ENCODE measurements at regions not wholly inside any gene's neighbourhood (a gene's known extent, or its start where the extent isn't known, plus 50 kb on each side); places are given as distances from the start of the nearest gene placed in this dataset.
A peak's percentile ranks its signal among the peaks of the same experiment; 100 is the strongest.

GRCh38 chr7:106543221-106543757, 117.7 kb downstream of the CCDC71L start:
- TF ChIP-seq EGR1 (IDR thresholded peaks at IDR 0.05) (no peak), TEAD4 (IDR thresholded peaks at IDR 0.05) (no peak), TCF12 (IDR thresholded peaks at IDR 0.05; ENCODE audit: low read depth) (no peak), TAF1 (IDR thresholded peaks at IDR 0.05; ENCODE audit: low read depth) (no peak), NFIC (IDR thresholded peaks at IDR 0.05) (no peak), RAD21 (IDR thresholded peaks at IDR 0.05; ENCODE audit: low read depth) (no peak), USF1 (IDR thresholded peaks at IDR 0.05) (no peak)

GRCh38 chr7:106542550-106543220, 118.3 kb downstream of the CCDC71L start:
- TF ChIP-seq CREB1 (IDR thresholded peaks at IDR 0.05; ENCODE audit: low read depth) = no peak
- no peak for TF ChIP-seq MAX (IDR thresholded peaks at IDR 0.05)
- TF ChIP-seq ZBTB7A (IDR thresholded peaks at IDR 0.05; ENCODE audit: low read depth) = no peak
- TF ChIP-seq USF1 (IDR thresholded peaks at IDR 0.05) = no peak
- TF ChIP-seq, protein P1, sequence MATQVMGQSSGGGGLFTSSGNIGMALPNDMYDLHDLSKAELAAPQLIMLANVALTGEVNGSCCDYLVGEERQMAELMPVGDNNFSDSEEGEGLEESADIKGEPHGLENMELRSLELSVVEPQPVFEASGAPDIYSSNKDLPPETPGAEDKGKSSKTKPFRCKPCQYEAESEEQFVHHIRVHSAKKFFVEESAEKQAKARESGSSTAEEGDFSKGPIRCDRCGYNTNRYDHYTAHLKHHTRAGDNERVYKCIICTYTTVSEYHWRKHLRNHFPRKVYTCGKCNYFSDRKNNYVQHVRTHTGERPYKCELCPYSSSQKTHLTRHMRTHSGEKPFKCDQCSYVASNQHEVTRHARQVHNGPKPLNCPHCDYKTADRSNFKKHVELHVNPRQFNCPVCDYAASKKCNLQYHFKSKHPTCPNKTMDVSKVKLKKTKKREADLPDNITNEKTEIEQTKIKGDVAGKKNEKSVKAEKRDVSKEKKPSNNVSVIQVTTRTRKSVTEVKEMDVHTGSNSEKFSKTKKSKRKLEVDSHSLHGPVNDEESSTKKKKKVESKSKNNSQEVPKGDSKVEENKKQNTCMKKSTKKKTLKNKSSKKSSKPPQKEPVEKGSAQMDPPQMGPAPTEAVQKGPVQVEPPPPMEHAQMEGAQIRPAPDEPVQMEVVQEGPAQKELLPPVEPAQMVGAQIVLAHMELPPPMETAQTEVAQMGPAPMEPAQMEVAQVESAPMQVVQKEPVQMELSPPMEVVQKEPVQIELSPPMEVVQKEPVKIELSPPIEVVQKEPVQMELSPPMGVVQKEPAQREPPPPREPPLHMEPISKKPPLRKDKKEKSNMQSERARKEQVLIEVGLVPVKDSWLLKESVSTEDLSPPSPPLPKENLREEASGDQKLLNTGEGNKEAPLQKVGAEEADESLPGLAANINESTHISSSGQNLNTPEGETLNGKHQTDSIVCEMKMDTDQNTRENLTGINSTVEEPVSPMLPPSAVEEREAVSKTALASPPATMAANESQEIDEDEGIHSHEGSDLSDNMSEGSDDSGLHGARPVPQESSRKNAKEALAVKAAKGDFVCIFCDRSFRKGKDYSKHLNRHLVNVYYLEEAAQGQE (IDR thresholded peaks at IDR 0.05; ENCODE audit: low read depth) = no peak
- TF ChIP-seq TEAD4 (IDR thresholded peaks at IDR 0.05) = peak; percentile 57; the same call in 1 of the 2 replicates
- TF ChIP-seq RAD21 (IDR thresholded peaks at IDR 0.05; ENCODE audit: low read depth) = peak; percentile 79

GRCh38 chr7:106538638-106539037, 122.3 kb downstream of the CCDC71L start:
- TF ChIP-seq RAD21 (IDR thresholded peaks at IDR 0.05; ENCODE audit: low read depth) (no peak), USF1 (IDR thresholded peaks at IDR 0.05) (no peak), EP300 (IDR thresholded peaks at IDR 0.05; ENCODE audit: borderline replicate concordance) (no peak), FOXM1 (IDR thresholded peaks at IDR 0.05; ENCODE audit: borderline replicate concordance, low read depth) (no peak), ZBTB7A (IDR thresholded peaks at IDR 0.05; ENCODE audit: low read depth) (no peak)

GRCh38 chr7:106537119-106537518, 123.8 kb downstream of the CCDC71L start:
- no peak for TF ChIP-seq CREB1 (IDR thresholded peaks at IDR 0.05; ENCODE audit: low read depth)
- TF ChIP-seq TEAD4 (IDR thresholded peaks at IDR 0.05) = no peak
- no peak for TF ChIP-seq CEBPB (IDR thresholded peaks at IDR 0.05)
- TF ChIP-seq ZBTB7A (IDR thresholded peaks at IDR 0.05; ENCODE audit: low read depth) = no peak
- no peak for TF ChIP-seq RAD21 (IDR thresholded peaks at IDR 0.05; ENCODE audit: low read depth)
- TF ChIP-seq TCF12 (IDR thresholded peaks at IDR 0.05; ENCODE audit: low read depth) = no peak
- TF ChIP-seq, protein P1 (IDR thresholded peaks at IDR 0.05; ENCODE audit: low read depth) = no peak
- no peak for TF ChIP-seq EGR1 (IDR thresholded peaks at IDR 0.05)
- TF ChIP-seq TAF1 (IDR thresholded peaks at IDR 0.05; ENCODE audit: low read depth) = no peak
- TF ChIP-seq YY1 (IDR thresholded peaks at IDR 0.05; ENCODE audit: low read depth) = no peak
- no peak for TF ChIP-seq NFIC (IDR thresholded peaks at IDR 0.05)
- TF ChIP-seq USF1 (IDR thresholded peaks at IDR 0.05) = no peak
- TF ChIP-seq EP300 (IDR thresholded peaks at IDR 0.05; ENCODE audit: borderline replicate concordance) = no peak

DNA sequence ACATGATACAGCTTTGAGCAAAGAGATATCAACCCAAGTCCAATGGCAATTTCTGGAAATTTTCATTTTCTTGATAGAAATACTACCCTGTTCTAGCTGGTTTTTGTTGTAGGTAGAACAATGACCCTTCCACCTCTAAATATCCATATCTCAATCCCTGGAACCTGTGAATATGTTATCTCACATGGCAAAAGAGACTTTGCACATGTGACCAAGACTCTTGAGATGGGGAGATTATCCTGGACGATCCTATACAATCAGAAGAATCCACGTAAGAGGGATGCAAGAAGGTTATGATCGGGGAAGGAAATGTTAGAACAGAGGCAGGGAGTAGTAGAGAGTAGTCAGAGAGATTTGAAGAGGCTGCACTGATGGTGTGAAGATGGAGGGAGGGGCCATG, 124.9 kb downstream of the CCDC71L start:
- TF ChIP-seq YY1 (IDR thresholded peaks at IDR 0.05; ENCODE audit: low read depth) (no peak), EGR1 (IDR thresholded peaks at IDR 0.05) (no peak), TEAD4 (IDR thresholded peaks at IDR 0.05) (no peak), CREB1 (IDR thresholded peaks at IDR 0.05; ENCODE audit: low read depth) (no peak), FOXM1 (IDR thresholded peaks at IDR 0.05; ENCODE audit: borderline replicate concordance, low read depth) (no peak), USF1 (IDR thresholded peaks at IDR 0.05) (no peak), RAD21 (IDR thresholded peaks at IDR 0.05; ENCODE audit: low read depth) (no peak), CEBPB (IDR thresholded peaks at IDR 0.05) (no peak), TAF1 (IDR thresholded peaks at IDR 0.05; ENCODE audit: low read depth) (no peak), EP300 (IDR thresholded peaks at IDR 0.05; ENCODE audit: borderline replicate concordance) (no peak), MAX (IDR thresholded peaks at IDR 0.05) (no peak), NFIC (IDR thresholded peaks at IDR 0.05) (no peak), ZBTB7A (IDR thresholded peaks at IDR 0.05; ENCODE audit: low read depth) (no peak)
